Type B pancreatic cell (in vitro differentiated cells): ENCODE measurements at regions not wholly inside any gene's neighbourhood (a gene's known extent, or its start where the extent isn't known, plus 50 kb on each side); places are given as distances from the start of the nearest gene placed in this dataset.

Experiments used
- DNase-seq: peaks from one replicate; pipeline ENCODE4 v3.0.0; 2021; ENCODE audit warnings: mixed read lengths; ENCODE audit not compliant: unreplicated experiment; ENCODE audit errors: extremely low spot score
- H3K27ac Mint-ChIP-seq: 2 replicates; pipeline ENCODE4 v1.8.0; 2021; ENCODE audit warnings: mild to moderate bottlenecking, mixed read lengths
- H3K27me3 Mint-ChIP-seq: 2 replicates; pipeline ENCODE4 v1.8.0; 2021; ENCODE audit warnings: mixed read lengths
- H3K36me3 Mint-ChIP-seq: 2 replicates; pipeline ENCODE4 v1.8.0; 2021; ENCODE audit warnings: mixed read lengths
- H3K4me1 Mint-ChIP-seq: one replicate; pipeline ENCODE4 v1.8.0; 2021; ENCODE audit warnings: mixed read lengths; ENCODE audit not compliant: unreplicated experiment
- H3K4me3 Mint-ChIP-seq: 2 replicates; pipeline ENCODE4 v1.8.0; 2021; ENCODE audit warnings: mild to moderate bottlenecking, mixed read lengths
- H3K9me3 Mint-ChIP-seq: 2 replicates; pipeline ENCODE4 v1.8.0; 2021; ENCODE audit warnings: mixed read lengths
- CTCF ChIP-seq: fragments of 200-600 bp; sonication (generic); conservative IDR thresholded peaks from 2 replicates; pipeline ENCODE4 v1.5.0; 2021; ENCODE audit warnings: antibody characterized with exemption, mild to moderate bottlenecking

- DNase-seq, result no peak
- no peaks in the 10 kb centered on the region for H3K36me3 Mint-ChIP-seq
- H3K9me3 Mint-ChIP-seq, result no peaks in the 10 kb centered on the region
- no peak overlapping the region for H3K27ac Mint-ChIP-seq
- H3K27me3 Mint-ChIP-seq, result no peaks in the 10 kb centered on the region
- no peak for TF ChIP-seq CTCF
- no peak overlapping the region for H3K4me3 Mint-ChIP-seq
- no peaks in the 10 kb centered on the region for H3K4me1 Mint-ChIP-seq
Observed at GRCh38 chr5:39808656-39809055, 383.9 kb upstream of the DAB2 start.

- Mint-ChIP-seq H3K27me3 (no peaks in the 10 kb centered on the region), H3K4me3 (no peak overlapping the region), H3K9me3 (no peaks in the 10 kb centered on the region), H3K4me1 (peaks cover 4% of the 10 kb centered on the region), H3K27ac (no peak overlapping the region), H3K36me3 (no peaks in the 10 kb centered on the region)
- no peak for TF ChIP-seq CTCF
- DNase-seq, result no peak
Observed at GRCh38 chr5:39801306-39801705, 376.5 kb upstream of the DAB2 start.

GRCh38 chr5:39800042-39800601, 375.3 kb upstream of the DAB2 start:
- no peak overlapping the region for H3K27ac Mint-ChIP-seq
- no peaks in the 10 kb centered on the region for H3K27me3 Mint-ChIP-seq
- H3K9me3 Mint-ChIP-seq, result no peaks in the 10 kb centered on the region
- DNase-seq, result no peak
- no peak for TF ChIP-seq CTCF
- H3K36me3 Mint-ChIP-seq, result no peaks in the 10 kb centered on the region
- H3K4me1 Mint-ChIP-seq, result peaks cover 4% of the 10 kb centered on the region
- no peak overlapping the region for H3K4me3 Mint-ChIP-seq

GRCh38 chr5:39799242-39799641, 374.5 kb upstream of the DAB2 start:
- Mint-ChIP-seq H3K27ac (no peak overlapping the region), H3K36me3 (no peaks in the 10 kb centered on the region), H3K4me3 (no peak overlapping the region), H3K27me3 (no peaks in the 10 kb centered on the region), H3K4me1 (peaks cover 4% of the 10 kb centered on the region), H3K9me3 (no peaks in the 10 kb centered on the region)
- DNase-seq, result no peak
- TF ChIP-seq CTCF, result no peak

GRCh38 chr5:39794513-39795210, 369.9 kb upstream of the DAB2 start:
- Mint-ChIP-seq H3K9me3 (no peaks in the 10 kb centered on the region), H3K4me1 (no peaks in the 10 kb centered on the region), H3K27ac (no peak overlapping the region), H3K36me3 (no peaks in the 10 kb centered on the region), H3K27me3 (no peaks in the 10 kb centered on the region), H3K4me3 (no peak overlapping the region)
- DNase-seq, result no peak
- no peak for TF ChIP-seq CTCF
